ENCODE measurements at regions not wholly inside any gene's neighbourhood (a gene's known extent, or its start where the extent isn't known, plus 50 kb on each side); places are given as distances from the start of the nearest gene placed in this dataset.

DNA sequence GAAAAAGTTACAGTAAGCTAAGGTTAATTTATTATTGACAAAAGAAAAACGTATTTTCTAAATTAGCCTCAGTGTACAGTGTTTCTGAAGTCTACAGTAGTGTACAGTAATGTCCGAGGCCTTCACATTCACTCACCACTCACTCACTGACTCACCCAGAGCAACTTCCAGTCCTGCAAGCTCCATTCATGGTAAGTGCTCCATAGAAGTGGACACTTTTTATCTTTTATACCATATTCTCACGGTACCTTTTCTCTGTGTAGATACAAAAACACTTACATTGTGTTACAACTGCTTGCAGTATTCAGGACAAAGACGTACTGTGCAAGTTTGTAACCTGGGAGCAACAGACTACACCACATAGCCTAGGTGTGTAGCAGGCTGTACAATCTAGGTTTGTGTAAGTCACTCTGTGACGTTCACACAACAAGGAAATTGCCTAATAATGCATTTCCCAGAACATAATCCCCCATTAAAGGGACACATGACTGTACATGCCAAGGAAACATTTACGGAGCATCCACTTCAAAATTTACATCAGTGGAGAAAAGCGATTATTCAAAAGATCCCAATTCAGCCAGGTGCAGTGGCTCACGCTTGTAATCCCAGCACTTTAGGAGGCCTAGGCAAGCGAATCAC, 133.4 kb downstream of the BANF2 start:
- in situ Hi-C loops (cut with HindIII; ENCODE audit: extremely low pct_ligation_motif_present, low pct_unique_long_range_greater_than_20kb) (no loop called here), intact Hi-C loops (cut with micrococcal nuclease; ENCODE audit: unreplicated experiment) (no loop called here)
- DNase-seq (ENCODE audit: low spot score) = no peak
- Histone ChIP-seq H3K79me2 (ENCODE audit: insufficient read depth, low read length) (no peaks in the 10 kb centered on the region), H2AFZ (ENCODE audit: low read length) (no peak overlapping the region), H3K27ac (ENCODE audit: extremely low read length, insufficient read depth, low read length) (no peak overlapping the region), H3K36me3 (replicated peaks in 1 of 2; ENCODE audit: control insufficient read depth in 1 of 2, insufficient read depth in 2 of 2, low read length in 2 of 2) (no peaks in the 10 kb centered on the region), H3K4me1 (ENCODE audit: insufficient read depth, low read length) (peaks cover 40% of the 10 kb centered on the region), H3K9ac (ENCODE audit: insufficient read depth, low read depth, low read length) (no peak overlapping the region), H3K27me3 (ENCODE audit: control insufficient read depth in 1 of 2, insufficient read depth in 2 of 2, low read length in 2 of 2) (no peaks in the 10 kb centered on the region; a peak in 1 of 5 replicates), H3K9me3 (ENCODE audit: low read length) (no peaks in the 10 kb centered on the region), H3K4me2 (ENCODE audit: low read depth, low read length) (no peak overlapping the region), H4K20me1 (ENCODE audit: insufficient read depth, low read length) (no peaks in the 10 kb centered on the region), H3K4me3 (replicated peaks in 1 of 3; ENCODE audit: insufficient read depth in 1 of 3, low read depth in 2 of 3, low read length in 3 of 3) (no peak overlapping the region)
- FAIRE-seq = no peak
- POLR2A ChIA-PET = interaction anchor here (1.5 kb wide), 1 partner anchor 21 kb away, joined by 3 read pairs; no protein-coding TSS in a partner anchor
- ATAC-seq = no peak
- BruUV-seq (replicated peaks) = no TSS peak
- WGBS (ENCODE audit: low lambda C conversion rate) = 68% methylated on average over 9 of the region's 9 CpGs
- CTCF ChIA-PET (ENCODE audit: low intra/inter-chr PET ratio, low total read pairs) = no interaction called here
- TF ChIP-seq, protein P1, sequence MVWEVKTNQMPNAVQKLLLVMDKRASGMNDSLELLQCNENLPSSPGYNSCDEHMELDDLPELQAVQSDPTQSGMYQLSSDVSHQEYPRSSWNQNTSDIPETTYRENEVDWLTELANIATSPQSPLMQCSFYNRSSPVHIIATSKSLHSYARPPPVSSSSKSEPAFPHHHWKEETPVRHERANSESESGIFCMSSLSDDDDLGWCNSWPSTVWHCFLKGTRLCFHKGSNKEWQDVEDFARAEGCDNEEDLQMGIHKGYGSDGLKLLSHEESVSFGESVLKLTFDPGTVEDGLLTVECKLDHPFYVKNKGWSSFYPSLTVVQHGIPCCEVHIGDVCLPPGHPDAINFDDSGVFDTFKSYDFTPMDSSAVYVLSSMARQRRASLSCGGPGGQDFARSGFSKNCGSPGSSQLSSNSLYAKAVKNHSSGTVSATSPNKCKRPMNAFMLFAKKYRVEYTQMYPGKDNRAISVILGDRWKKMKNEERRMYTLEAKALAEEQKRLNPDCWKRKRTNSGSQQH (CRISPR knock-in tag; IDR thresholded peaks at IDR 0.05; ENCODE audit: low read depth) = no peak
- TF ChIP-seq, protein P2, sequence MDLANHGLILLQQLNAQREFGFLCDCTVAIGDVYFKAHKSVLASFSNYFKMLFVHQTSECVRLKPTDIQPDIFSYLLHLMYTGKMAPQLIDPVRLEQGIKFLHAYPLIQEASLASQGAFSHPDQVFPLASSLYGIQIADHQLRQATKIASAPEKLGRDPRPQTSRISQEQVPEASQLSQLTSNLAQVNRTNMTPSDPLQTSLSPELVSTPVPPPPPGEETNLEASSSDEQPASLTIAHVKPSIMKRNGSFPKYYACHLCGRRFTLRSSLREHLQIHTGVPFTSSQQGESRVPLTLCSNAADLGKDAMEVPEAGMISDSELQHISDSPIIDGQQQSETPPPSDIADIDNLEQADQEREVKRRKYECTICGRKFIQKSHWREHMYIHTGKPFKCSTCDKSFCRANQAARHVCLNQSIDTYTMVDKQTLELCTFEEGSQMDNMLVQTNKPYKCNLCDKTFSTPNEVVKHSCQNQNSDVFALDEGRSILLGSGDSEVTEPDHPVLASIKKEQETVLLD (CRISPR knock-in tag; IDR thresholded peaks at IDR 0.05; ENCODE audit: low read depth) = no peak
- TF ChIP-seq, protein P3, sequence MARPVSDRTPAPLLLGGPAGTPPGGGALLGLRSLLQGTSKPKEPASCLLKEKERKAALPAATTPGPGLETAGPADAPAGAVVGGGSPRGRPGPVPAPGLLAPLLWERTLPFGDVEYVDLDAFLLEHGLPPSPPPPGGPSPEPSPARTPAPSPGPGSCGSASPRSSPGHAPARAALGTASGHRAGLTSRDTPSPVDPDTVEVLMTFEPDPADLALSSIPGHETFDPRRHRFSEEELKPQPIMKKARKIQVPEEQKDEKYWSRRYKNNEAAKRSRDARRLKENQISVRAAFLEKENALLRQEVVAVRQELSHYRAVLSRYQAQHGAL (CRISPR knock-in tag; IDR thresholded peaks at IDR 0.05; ENCODE audit: not compliant biosample characterization) = no peak
- TF ChIP-seq, protein P4, sequence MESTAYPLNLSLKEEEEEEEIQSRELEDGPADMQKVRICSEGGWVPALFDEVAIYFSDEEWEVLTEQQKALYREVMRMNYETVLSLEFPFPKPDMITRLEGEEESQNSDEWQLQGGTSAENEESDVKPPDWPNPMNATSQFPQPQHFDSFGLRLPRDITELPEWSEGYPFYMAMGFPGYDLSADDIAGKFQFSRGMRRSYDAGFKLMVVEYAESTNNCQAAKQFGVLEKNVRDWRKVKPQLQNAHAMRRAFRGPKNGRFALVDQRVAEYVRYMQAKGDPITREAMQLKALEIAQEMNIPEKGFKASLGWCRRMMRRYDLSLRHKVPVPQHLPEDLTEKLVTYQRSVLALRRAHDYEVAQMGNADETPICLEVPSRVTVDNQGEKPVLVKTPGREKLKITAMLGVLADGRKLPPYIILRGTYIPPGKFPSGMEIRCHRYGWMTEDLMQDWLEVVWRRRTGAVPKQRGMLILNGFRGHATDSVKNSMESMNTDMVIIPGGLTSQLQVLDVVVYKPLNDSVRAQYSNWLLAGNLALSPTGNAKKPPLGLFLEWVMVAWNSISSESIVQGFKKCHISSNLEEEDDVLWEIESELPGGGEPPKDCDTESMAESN (CRISPR knock-in tag; conservative IDR thresholded peaks at IDR 0.05) = no peak
- TF ChIP-seq SMAD3 (CRISPR knock-in tag; IDR thresholded peaks at IDR 0.05) (no peak), ZNF382 (CRISPR knock-in tag; IDR thresholded peaks at IDR 0.05; ENCODE audit: borderline replicate concordance) (no peak), HNRNPL (IDR thresholded peaks at IDR 0.05; ENCODE audit: low read depth, low read length) (no peak), ZBTB21 (CRISPR knock-in tag; IDR thresholded peaks at IDR 0.05) (no peak), GTF2F1 (IDR thresholded peaks at IDR 0.05; ENCODE audit: low read length) (no peak), IKZF1 (IDR thresholded peaks at IDR 0.05) (no peak), ZNF75D (CRISPR knock-in tag; IDR thresholded peaks at IDR 0.05; ENCODE audit: borderline replicate concordance) (no peak), ZNF292 (CRISPR knock-in tag; IDR thresholded peaks at IDR 0.05; ENCODE audit: borderline replicate concordance, low read depth) (no peak), ZKSCAN8 (CRISPR knock-in tag; IDR thresholded peaks at IDR 0.05; ENCODE audit: borderline replicate concordance) (no peak)
- TF ChIP-seq, protein P5, sequence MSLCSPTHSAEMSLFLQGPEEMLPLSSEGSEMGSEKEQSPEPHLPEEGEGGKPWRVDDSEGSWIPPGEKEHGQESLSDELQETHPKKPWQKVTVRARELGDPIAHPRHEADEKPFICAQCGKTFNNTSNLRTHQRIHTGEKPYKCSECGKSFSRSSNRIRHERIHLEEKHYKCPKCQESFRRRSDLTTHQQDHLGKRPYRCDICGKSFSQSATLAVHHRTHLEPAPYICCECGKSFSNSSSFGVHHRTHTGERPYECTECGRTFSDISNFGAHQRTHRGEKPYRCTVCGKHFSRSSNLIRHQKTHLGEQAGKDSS (CRISPR knock-in tag; IDR thresholded peaks at IDR 0.05; ENCODE audit: borderline replicate concordance, low read depth) = no peak
- TF ChIP-seq, protein P6, sequence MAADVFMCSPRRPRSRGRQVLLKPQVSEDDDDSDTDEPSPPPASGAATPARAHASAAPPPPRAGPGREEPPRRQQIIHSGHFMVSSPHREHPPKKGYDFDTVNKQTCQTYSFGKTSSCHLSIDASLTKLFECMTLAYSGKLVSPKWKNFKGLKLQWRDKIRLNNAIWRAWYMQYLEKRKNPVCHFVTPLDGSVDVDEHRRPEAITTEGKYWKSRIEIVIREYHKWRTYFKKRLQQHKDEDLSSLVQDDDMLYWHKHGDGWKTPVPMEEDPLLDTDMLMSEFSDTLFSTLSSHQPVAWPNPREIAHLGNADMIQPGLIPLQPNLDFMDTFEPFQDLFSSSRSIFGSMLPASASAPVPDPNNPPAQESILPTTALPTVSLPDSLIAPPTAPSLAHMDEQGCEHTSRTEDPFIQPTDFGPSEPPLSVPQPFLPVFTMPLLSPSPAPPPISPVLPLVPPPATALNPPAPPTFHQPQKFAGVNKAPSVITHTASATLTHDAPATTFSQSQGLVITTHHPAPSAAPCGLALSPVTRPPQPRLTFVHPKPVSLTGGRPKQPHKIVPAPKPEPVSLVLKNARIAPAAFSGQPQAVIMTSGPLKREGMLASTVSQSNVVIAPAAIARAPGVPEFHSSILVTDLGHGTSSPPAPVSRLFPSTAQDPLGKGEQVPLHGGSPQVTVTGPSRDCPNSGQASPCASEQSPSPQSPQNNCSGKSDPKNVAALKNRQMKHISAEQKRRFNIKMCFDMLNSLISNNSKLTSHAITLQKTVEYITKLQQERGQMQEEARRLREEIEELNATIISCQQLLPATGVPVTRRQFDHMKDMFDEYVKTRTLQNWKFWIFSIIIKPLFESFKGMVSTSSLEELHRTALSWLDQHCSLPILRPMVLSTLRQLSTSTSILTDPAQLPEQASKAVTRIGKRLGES (CRISPR knock-in tag; IDR thresholded peaks at IDR 0.05; ENCODE audit: borderline replicate concordance) = no peak

Data from HepG2 (cell line).